Esophagus muscularis mucosa (tissue), 4 donors: ENCODE measurements at regions not wholly inside any gene's neighbourhood (a gene's known extent, or its start where the extent isn't known, plus 50 kb on each side); places are given as distances from the start of the nearest gene placed in this dataset.

Experiments
- EP300 ChIP-seq: sonication (generic); formaldehyde crosslinking; IDR thresholded peaks from one replicate; pipeline ENCODE4 v1.6.1; 2017; ENCODE audit warnings: antibody characterized with exemption
- POLR2A ChIP-seq: fragments of 450-650 bp; IDR thresholded peaks from one replicate; pipeline ENCODE4 v1.6.1; 2017; ENCODE audit warnings: antibody characterized with exemption, moderate library complexity, mild to moderate bottlenecking, low read depth
- POLR2AphosphoS5 ChIP-seq, 2 donors: sonication (generic); formaldehyde crosslinking; IDR thresholded peaks; one replicate each; pipeline ENCODE4 v1.6.1; 2017; ENCODE audit warnings: antibody characterized with exemption in 2 of 2
- TF ChIP-seq, protein P1 (sequence below), 3 experiments: fragments of 200-600 bp in 2 of 3; fragments of 450-650 bp in 1 of 3; sonication (generic) in 2 of 3; IDR thresholded peaks; one replicate each; pipeline ENCODE4 v1.5.1; 2017 to 2019; ENCODE audit warnings: antibody characterized with exemption in 3 of 3, mild to moderate bottlenecking in 2 of 3, moderate library complexity in 1 of 3

DNA sequence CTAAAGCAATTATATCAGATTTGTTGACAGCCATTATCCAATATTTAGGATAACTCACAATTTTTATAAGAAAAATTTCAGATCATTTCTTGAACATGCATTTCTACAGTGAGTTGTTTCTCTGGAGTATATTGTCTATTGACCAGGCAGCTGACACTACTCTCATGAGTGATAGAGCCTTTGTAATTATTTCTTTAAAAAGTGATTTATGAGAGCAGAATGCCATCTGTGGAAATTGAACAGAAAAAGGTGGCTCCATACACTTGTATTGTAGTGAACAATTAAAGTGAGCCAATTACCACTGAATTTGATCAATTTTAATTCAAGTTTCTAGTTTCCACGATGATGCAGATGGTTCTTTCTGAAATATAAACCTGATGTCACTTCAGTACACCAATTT, 855.4 kb downstream of the TAF11L14 start:
- TF ChIP-seq, protein P1, sequence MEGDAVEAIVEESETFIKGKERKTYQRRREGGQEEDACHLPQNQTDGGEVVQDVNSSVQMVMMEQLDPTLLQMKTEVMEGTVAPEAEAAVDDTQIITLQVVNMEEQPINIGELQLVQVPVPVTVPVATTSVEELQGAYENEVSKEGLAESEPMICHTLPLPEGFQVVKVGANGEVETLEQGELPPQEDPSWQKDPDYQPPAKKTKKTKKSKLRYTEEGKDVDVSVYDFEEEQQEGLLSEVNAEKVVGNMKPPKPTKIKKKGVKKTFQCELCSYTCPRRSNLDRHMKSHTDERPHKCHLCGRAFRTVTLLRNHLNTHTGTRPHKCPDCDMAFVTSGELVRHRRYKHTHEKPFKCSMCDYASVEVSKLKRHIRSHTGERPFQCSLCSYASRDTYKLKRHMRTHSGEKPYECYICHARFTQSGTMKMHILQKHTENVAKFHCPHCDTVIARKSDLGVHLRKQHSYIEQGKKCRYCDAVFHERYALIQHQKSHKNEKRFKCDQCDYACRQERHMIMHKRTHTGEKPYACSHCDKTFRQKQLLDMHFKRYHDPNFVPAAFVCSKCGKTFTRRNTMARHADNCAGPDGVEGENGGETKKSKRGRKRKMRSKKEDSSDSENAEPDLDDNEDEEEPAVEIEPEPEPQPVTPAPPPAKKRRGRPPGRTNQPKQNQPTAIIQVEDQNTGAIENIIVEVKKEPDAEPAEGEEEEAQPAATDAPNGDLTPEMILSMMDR (IDR thresholded peaks at IDR 0.05): no peak
- TF ChIP-seq POLR2A (no peak), POLR2AphosphoS5 (IDR thresholded peaks at IDR 0.05) (no peak), EP300 (no peak)
